GM18909 (cell line): ENCODE measurements at regions not wholly inside any gene's neighbourhood (a gene's known extent, or its start where the extent isn't known, plus 50 kb on each side); places are given as distances from the start of the nearest gene placed in this dataset.
"Not testable (repeated sequence)": the region's sequence is repeated elsewhere in the genome, so short reads cannot be mapped to it uniquely, and the experiment has no call there.

Experiments used
- ATAC-seq: cut with Tn5 transposase; IDR thresholded peaks from one replicate; pipeline ENCODE4 v1.9.1; 2021; ENCODE audit warnings: mild to moderate bottlenecking; ENCODE audit not compliant: unreplicated experiment, poor library complexity

GRCh38 chr5:117182104-117182503 lies 607.5 kb upstream of the SEMA6A start:
- ATAC-seq = no peak

GRCh38 chr5:117177302-117177701 lies 602.7 kb upstream of the SEMA6A start:
- ATAC-seq = no peak

GRCh38 chr5:117165068-117165467 lies 590.4 kb upstream of the SEMA6A start:
- no peak for ATAC-seq

GRCh38 chr5:117161718-117162335 lies 587.2 kb upstream of the SEMA6A start:
- ATAC-seq = no peak

- ATAC-seq = no peak
Observed at GRCh38 chr5:117160391-117160790, 585.8 kb upstream of the SEMA6A start.

GRCh38 chr5:117149312-117149711 lies 574.7 kb upstream of the SEMA6A start:
- no peak for ATAC-seq

- ATAC-seq = no peak
Observed at GRCh38 chr5:117144086-117144485, 569.5 kb upstream of the SEMA6A start.

- ATAC-seq = no peak
Observed at GRCh38 chr5:117143406-117143805, 568.8 kb upstream of the SEMA6A start.

GRCh38 chr5:117138523-117138922 lies 563.9 kb upstream of the SEMA6A start:
- no peak for ATAC-seq

- ATAC-seq = no peak
Observed at GRCh38 chr5:117135851-117136250, 561.2 kb upstream of the SEMA6A start.

- no peak for ATAC-seq
Observed at GRCh38 chr5:117133198-117133597, 558.6 kb upstream of the SEMA6A start.

GRCh38 chr5:117131876-117132275 lies 557.3 kb upstream of the SEMA6A start:
- ATAC-seq = no peak

- peak; percentile 95 for ATAC-seq
Observed at GRCh38 chr5:117131048-117131679, 556.5 kb upstream of the SEMA6A start.

- ATAC-seq = no peak
Observed at GRCh38 chr5:117118499-117118898, 543.9 kb upstream of the SEMA6A start.

- ATAC-seq = not testable (repeated sequence)
Observed at GRCh38 chr5:117117314-117117713, 542.7 kb upstream of the SEMA6A start.

GRCh38 chr5:117110548-117110947 lies 535.9 kb upstream of the SEMA6A start:
- ATAC-seq = no peak

GRCh38 chr5:117107859-117108258 lies 533.2 kb upstream of the SEMA6A start:
- ATAC-seq = no peak

- no peak for ATAC-seq
Observed at GRCh38 chr5:117103703-117104102, 529.1 kb upstream of the SEMA6A start.

GRCh38 chr5:117102591-117102990 lies 528.0 kb upstream of the SEMA6A start:
- no peak for ATAC-seq

GRCh38 chr5:117100176-117100575 lies 525.6 kb upstream of the SEMA6A start:
- ATAC-seq = no peak

- no peak for ATAC-seq
Observed at GRCh38 chr5:117098094-117098493, 523.5 kb upstream of the SEMA6A start.
